Endodermal cell (in vitro differentiated cells): ENCODE measurements at regions not wholly inside any gene's neighbourhood (a gene's known extent, or its start where the extent isn't known, plus 50 kb on each side); places are given as distances from the start of the nearest gene placed in this dataset.

ENCODE experiments used
- DNase-seq: peaks from one replicate; pipeline ENCODE4 v3.0.0-alpha.2; 2017
- H3K27ac ChIP-seq: 2 replicates; pipeline ENCODE4 v1.5.1; 2013; ENCODE audit warnings: mild to moderate bottlenecking, low read depth, low read length, moderate library complexity
- H3K27me3 ChIP-seq: 2 replicates; pipeline ENCODE4 v1.6.1; 2013; ENCODE audit warnings: mild to moderate bottlenecking, low read length, moderate library complexity; ENCODE audit not compliant: insufficient read depth, control insufficient read depth, poor library complexity, severe bottlenecking
- H3K36me3 ChIP-seq: 2 replicates; pipeline ENCODE4 v1.7.0; 2013; ENCODE audit warnings: mild to moderate bottlenecking, low read length, moderate library complexity; ENCODE audit not compliant: control insufficient read depth, insufficient read depth
- H3K4me1 ChIP-seq: one replicate; pipeline ENCODE4 v1.7.0; 2013; ENCODE audit warnings: low read length; ENCODE audit not compliant: control insufficient read depth, insufficient read depth
- H3K4me3 ChIP-seq: 2 replicates; pipeline ENCODE4 v1.5.1; 2013; ENCODE audit warnings: mild to moderate bottlenecking, low read length, moderate library complexity
- H3K9ac ChIP-seq: 2 replicates; pipeline ENCODE4 v1.6.1; 2013; ENCODE audit warnings: mild to moderate bottlenecking, low read length, moderate library complexity; ENCODE audit not compliant: poor library complexity, severe bottlenecking; ENCODE audit errors: extremely low read depth
- H3K9me3 ChIP-seq: 2 replicates; pipeline ENCODE4 v1.6.1; 2013; ENCODE audit warnings: mild to moderate bottlenecking, low read length, moderate library complexity; ENCODE audit not compliant: control insufficient read depth
- H3K27ac Mint-ChIP-seq: 2 replicates; pipeline ENCODE4 v1.8.0; 2020; ENCODE audit warnings: mixed read lengths
- H3K27me3 Mint-ChIP-seq: 2 replicates; pipeline ENCODE4 v1.8.0; 2021; ENCODE audit warnings: mild to moderate bottlenecking, mixed read lengths; ENCODE audit not compliant: insufficient read depth
- H3K36me3 Mint-ChIP-seq: 2 replicates; pipeline ENCODE4 v1.8.0; 2020; ENCODE audit warnings: low read depth, mixed read lengths
- H3K4me1 Mint-ChIP-seq: 2 replicates; pipeline ENCODE4 v1.8.0; 2020; ENCODE audit warnings: mixed read lengths
- H3K4me3 Mint-ChIP-seq: 2 replicates; pipeline ENCODE4 v1.8.0; 2020; ENCODE audit warnings: mild to moderate bottlenecking, moderate library complexity, mixed read lengths
- H3K9me3 Mint-ChIP-seq: 2 replicates; pipeline ENCODE4 v1.8.0; 2020; ENCODE audit warnings: mild to moderate bottlenecking, mixed read lengths
- WGBS, 2 experiments: methylation state at CpG; one replicate each; pipeline versions ENCODE4 v1.1.5 to v1.1.7; 2013; ENCODE audit warnings: missing lambda C conversion rate in 2 of 2, mixed read lengths in 1 of 2; ENCODE audit not compliant: insufficient coverage in 1 of 2, insufficient read length in 1 of 2; 5-methylcytosine and 5-hydroxymethylcytosine counted together
- TF ChIP-seq, protein P1 (sequence below): fragments of 200-600 bp; sonication (generic); conservative IDR thresholded peaks from 2 replicates; pipeline ENCODE4 v1.5.0; 2021; ENCODE audit warnings: antibody characterized with exemption, mild to moderate bottlenecking

DNA sequence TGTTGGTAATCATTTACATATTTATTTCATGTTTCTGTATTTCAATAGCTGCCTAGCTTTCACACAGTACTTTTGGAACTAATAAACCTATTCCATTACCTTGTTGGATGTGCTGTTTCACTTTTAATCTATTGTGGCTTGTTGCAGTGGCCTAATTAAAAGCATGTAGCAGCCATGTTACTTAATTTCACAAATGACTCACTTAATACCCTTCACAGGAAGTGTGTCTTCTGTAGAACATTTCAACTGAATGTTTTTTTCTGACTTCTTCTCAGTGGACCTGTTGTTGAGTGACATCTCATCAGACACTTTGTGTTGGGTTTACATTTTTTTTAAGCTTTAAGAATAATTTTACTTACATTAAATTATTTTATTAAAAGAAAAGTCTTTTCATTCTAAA, 260.5 kb upstream of the THUMPD2 start:
- H3K4me3 Mint-ChIP-seq = no peak overlapping the region
- no peaks in the 10 kb centered on the region for H3K9me3 ChIP-seq
- H3K36me3 Mint-ChIP-seq = no peaks in the 10 kb centered on the region
- DNase-seq = no peak
- no peaks in the 10 kb centered on the region for H3K9me3 Mint-ChIP-seq
- H3K27me3 Mint-ChIP-seq = no peaks in the 10 kb centered on the region
- H3K4me1 ChIP-seq = peaks cover 3% of the 10 kb centered on the region
- H3K27me3 ChIP-seq = no peaks in the 10 kb centered on the region
- H3K27ac ChIP-seq = no peak overlapping the region
- H3K4me3 ChIP-seq = no peak overlapping the region
- TF ChIP-seq, protein P1, sequence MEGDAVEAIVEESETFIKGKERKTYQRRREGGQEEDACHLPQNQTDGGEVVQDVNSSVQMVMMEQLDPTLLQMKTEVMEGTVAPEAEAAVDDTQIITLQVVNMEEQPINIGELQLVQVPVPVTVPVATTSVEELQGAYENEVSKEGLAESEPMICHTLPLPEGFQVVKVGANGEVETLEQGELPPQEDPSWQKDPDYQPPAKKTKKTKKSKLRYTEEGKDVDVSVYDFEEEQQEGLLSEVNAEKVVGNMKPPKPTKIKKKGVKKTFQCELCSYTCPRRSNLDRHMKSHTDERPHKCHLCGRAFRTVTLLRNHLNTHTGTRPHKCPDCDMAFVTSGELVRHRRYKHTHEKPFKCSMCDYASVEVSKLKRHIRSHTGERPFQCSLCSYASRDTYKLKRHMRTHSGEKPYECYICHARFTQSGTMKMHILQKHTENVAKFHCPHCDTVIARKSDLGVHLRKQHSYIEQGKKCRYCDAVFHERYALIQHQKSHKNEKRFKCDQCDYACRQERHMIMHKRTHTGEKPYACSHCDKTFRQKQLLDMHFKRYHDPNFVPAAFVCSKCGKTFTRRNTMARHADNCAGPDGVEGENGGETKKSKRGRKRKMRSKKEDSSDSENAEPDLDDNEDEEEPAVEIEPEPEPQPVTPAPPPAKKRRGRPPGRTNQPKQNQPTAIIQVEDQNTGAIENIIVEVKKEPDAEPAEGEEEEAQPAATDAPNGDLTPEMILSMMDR = no peak
- H3K4me1 Mint-ChIP-seq = no peaks in the 10 kb centered on the region
- H3K36me3 ChIP-seq = no peaks in the 10 kb centered on the region
- H3K9ac ChIP-seq = no peak overlapping the region
- H3K27ac Mint-ChIP-seq = no peak overlapping the region

- H3K36me3 Mint-ChIP-seq = no peaks in the 10 kb centered on the region
- H3K27ac Mint-ChIP-seq = no peak overlapping the region
- no peaks in the 10 kb centered on the region for H3K36me3 ChIP-seq
- peaks cover 2% of the 10 kb centered on the region for H3K4me1 ChIP-seq
- no peaks in the 10 kb centered on the region for H3K27me3 ChIP-seq
- no peaks in the 10 kb centered on the region for H3K9me3 ChIP-seq
- H3K4me3 ChIP-seq = no peak overlapping the region
- no peaks in the 10 kb centered on the region for H3K4me1 Mint-ChIP-seq
- no peak overlapping the region for H3K9ac ChIP-seq
- H3K27me3 Mint-ChIP-seq = no peaks in the 10 kb centered on the region
- no peak for DNase-seq
- whole genome bisulfite sequencing, 2 experiments = 95 to 100% methylated on average over 1 to 4 of the region's 4 CpGs
- H3K9me3 Mint-ChIP-seq = no peaks in the 10 kb centered on the region
- no peak overlapping the region for H3K27ac ChIP-seq
- no peak overlapping the region for H3K4me3 Mint-ChIP-seq
- TF ChIP-seq, protein P1 = no peak
Measured at GRCh38 chr2:40038646-40039045, 259.6 kb upstream of the THUMPD2 start.

GRCh38 chr2:40037303-40037702, 258.2 kb upstream of the THUMPD2 start:
- TF ChIP-seq, protein P1 = no peak
- no peak overlapping the region for H3K27ac ChIP-seq
- whole genome bisulfite sequencing, 2 experiments = 80 to 100% methylated on average over 2 to 7 of the region's 7 CpGs
- no peaks in the 10 kb centered on the region for H3K9me3 ChIP-seq
- Mint-ChIP-seq H3K27me3 (no peaks in the 10 kb centered on the region), H3K4me3 (no peak overlapping the region), H3K36me3 (no peaks in the 10 kb centered on the region), H3K9me3 (no peaks in the 10 kb centered on the region), H3K27ac (no peak overlapping the region), H3K4me1 (no peaks in the 10 kb centered on the region)
- H3K4me1 ChIP-seq = no peaks in the 10 kb centered on the region
- H3K36me3 ChIP-seq = no peaks in the 10 kb centered on the region
- no peak overlapping the region for H3K9ac ChIP-seq
- H3K27me3 ChIP-seq = no peaks in the 10 kb centered on the region
- no peak for DNase-seq
- no peak overlapping the region for H3K4me3 ChIP-seq
